Mesenchymal stem cell (in vitro differentiated cells and primary cell): ENCODE measurements at regions not wholly inside any gene's neighbourhood (a gene's known extent, or its start where the extent isn't known, plus 50 kb on each side); places are given as distances from the start of the nearest gene placed in this dataset.
A peak's percentile ranks its signal among the peaks of the same experiment; 100 is the strongest.

Experiments
- DNase-seq: peaks from one replicate; pipeline ENCODE4 v3.0.0-alpha.2; 2013
- H2AFZ ChIP-seq: one replicate; pipeline ENCODE4 v1.6.1; 2013; ENCODE audit warnings: low read depth, mild to moderate bottlenecking, control low read depth, inconsistent platforms, low read length, moderate library complexity
- H2AK5ac ChIP-seq: 2 replicates; pipeline ENCODE4 v1.6.1; 2013; ENCODE audit warnings: low read length, moderate library complexity, mild to moderate bottlenecking, inconsistent platforms; ENCODE audit not compliant: severe bottlenecking
- H2BK120ac ChIP-seq: one replicate; pipeline ENCODE4 v1.6.1; 2013; ENCODE audit warnings: low read depth, mild to moderate bottlenecking, inconsistent platforms, low read length, moderate library complexity
- H2BK12ac ChIP-seq, 2 experiments: one replicate each; pipeline ENCODE4 v1.6.1; 2013; ENCODE audit warnings: inconsistent platforms in 2 of 2, low read length in 2 of 2, mild to moderate bottlenecking in 2 of 2, moderate library complexity in 2 of 2, control low read depth in 1 of 2
- H2BK15ac ChIP-seq: one replicate; pipeline ENCODE4 v1.6.1; 2013; ENCODE audit warnings: mild to moderate bottlenecking, low read depth, inconsistent platforms; ENCODE audit not compliant: poor library complexity, severe bottlenecking
- H2BK5ac ChIP-seq: 2 replicates; pipeline ENCODE4 v1.6.1; 2013; ENCODE audit warnings: low read depth, mild to moderate bottlenecking, low read length, control low read depth, inconsistent platforms; ENCODE audit not compliant: poor library complexity, severe bottlenecking
- H3K14ac ChIP-seq, 2 experiments: one replicate each; pipeline ENCODE4 v1.6.1; 2013; ENCODE audit warnings: inconsistent platforms in 2 of 2, low read length in 2 of 2, control low read depth in 1 of 2, mild to moderate bottlenecking in 1 of 2, moderate library complexity in 1 of 2
- H3K18ac ChIP-seq, 2 experiments: one replicate each; pipeline ENCODE4 v1.6.1; 2013; ENCODE audit warnings: inconsistent platforms in 2 of 2, low read length in 2 of 2, control low read depth in 1 of 2, low read depth in 1 of 2, mild to moderate bottlenecking in 1 of 2
- H3K23ac ChIP-seq, 2 experiments: one replicate each; pipeline ENCODE4 v1.6.1; 2013; ENCODE audit warnings: inconsistent platforms in 2 of 2, low read length in 2 of 2, mild to moderate bottlenecking in 2 of 2, moderate library complexity in 2 of 2, control low read depth in 1 of 2
- H3K27ac ChIP-seq: 2 replicates; pipeline ENCODE4 v1.5.1; 2013; ENCODE audit warnings: mild to moderate bottlenecking, moderate library complexity, low read length, control low read depth, inconsistent platforms; ENCODE audit not compliant: poor library complexity, severe bottlenecking
- H3K27me3 ChIP-seq, 2 experiments: 2 replicates each; pipeline versions ENCODE4 v1.6.1 to v1.7.0; 2013; ENCODE audit warnings: low read length in 2 of 2, mild to moderate bottlenecking in 2 of 2, moderate library complexity in 2 of 2, control low read depth in 1 of 2, inconsistent platforms in 1 of 2; ENCODE audit not compliant: control insufficient read depth in 1 of 2, insufficient read depth in 1 of 2
- H3K36me3 ChIP-seq, 2 experiments: 2 replicates each; pipeline versions ENCODE4 v1.6.1 to v1.7.0; 2013; ENCODE audit warnings: low read length in 2 of 2, control low read depth in 1 of 2, inconsistent platforms in 1 of 2, low read depth in 1 of 2, mild to moderate bottlenecking in 1 of 2; ENCODE audit not compliant: insufficient read depth in 2 of 2, control insufficient read depth in 1 of 2
- H3K4ac ChIP-seq, 2 experiments: one replicate each; pipeline ENCODE4 v1.6.1; 2013; ENCODE audit warnings: inconsistent platforms in 2 of 2, low read length in 2 of 2, mild to moderate bottlenecking in 2 of 2, moderate library complexity in 2 of 2, control low read depth in 1 of 2, low read depth in 1 of 2
- H3K4me1 ChIP-seq: 2 replicates; pipeline ENCODE4 v1.6.1; 2013; ENCODE audit warnings: low read depth, low read length, control low read depth; ENCODE audit not compliant: control insufficient read depth, insufficient read depth
- H3K4me2 ChIP-seq: 2 replicates; pipeline ENCODE4 v1.6.1; 2013; ENCODE audit warnings: low read length, mild to moderate bottlenecking, inconsistent platforms; ENCODE audit not compliant: poor library complexity, severe bottlenecking
- H3K4me3 ChIP-seq, 2 experiments: 2 replicates each; pipeline versions ENCODE4 v1.5.1 to v1.7.0; 2013; ENCODE audit warnings: low read length in 2 of 2, mild to moderate bottlenecking in 2 of 2, control low read depth in 1 of 2, low read depth in 1 of 2; ENCODE audit not compliant: insufficient read depth in 1 of 2
- H3K79me1 ChIP-seq: replicated peaks from 2 replicates; pipeline ENCODE4 v1.6.1; 2013; ENCODE audit warnings: mild to moderate bottlenecking, control low read depth, low read length, inconsistent platforms; ENCODE audit not compliant: poor library complexity, severe bottlenecking
- H3K9ac ChIP-seq: 2 replicates; pipeline ENCODE4 v1.7.0; 2013; ENCODE audit warnings: mild to moderate bottlenecking, low read length, moderate library complexity
- H3K9me3 ChIP-seq: 2 replicates; pipeline ENCODE4 v1.7.0; 2013; ENCODE audit warnings: mild to moderate bottlenecking, low read length; ENCODE audit not compliant: control insufficient read depth
- H4K8ac ChIP-seq: one replicate; pipeline ENCODE4 v1.6.1; 2013; ENCODE audit warnings: inconsistent platforms, mild to moderate bottlenecking, low read length, moderate library complexity
- H4K91ac ChIP-seq: one replicate; pipeline ENCODE4 v1.6.1; 2013; ENCODE audit warnings: mild to moderate bottlenecking, low read length, inconsistent platforms
- WGBS: methylation state at CpG from one replicate; pipeline ENCODE4 v1.1.7; 2013; ENCODE audit warnings: mixed read lengths; 5-methylcytosine and 5-hydroxymethylcytosine counted together

DNA sequence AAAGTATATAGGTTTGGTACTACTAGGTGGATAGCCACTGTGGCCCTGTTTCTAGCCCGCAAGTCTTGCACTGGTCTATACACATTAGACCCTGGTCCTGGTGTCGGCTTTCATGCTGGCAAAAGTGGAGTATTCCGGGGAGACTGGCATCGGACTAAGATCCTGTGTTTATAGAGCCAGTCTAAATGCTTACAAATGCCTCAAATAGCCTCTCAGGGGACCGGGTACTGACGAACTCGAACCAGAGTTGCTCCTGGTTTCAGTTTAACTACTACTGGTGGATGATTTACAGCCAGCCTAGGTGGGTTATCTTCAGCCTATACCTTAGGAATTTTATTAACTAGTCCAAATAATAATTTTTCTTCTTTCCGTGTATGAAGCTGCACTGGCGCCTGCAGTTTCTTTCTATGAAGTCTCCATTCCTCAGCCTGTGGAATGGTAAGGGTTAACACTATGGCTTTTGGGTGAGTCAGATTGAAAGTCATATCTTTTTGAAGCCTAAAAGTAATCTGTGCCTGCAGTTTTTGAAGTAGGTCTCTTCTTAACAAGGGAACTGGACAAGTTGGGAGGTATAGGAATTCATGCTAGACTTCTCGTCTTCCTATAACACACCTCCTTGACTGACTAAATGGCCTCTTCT, 51.3 kb downstream of the OR10H4 start:
- peak overlapping the region; percentile 2 for H3K4me2 ChIP-seq
- no peaks in the 10 kb centered on the region for H3K79me1 ChIP-seq
- 73% methylated on average over 9 of the region's 10 CpGs for WGBS
- no peak overlapping the region for H3K27ac ChIP-seq
- no peak overlapping the region for H2AFZ ChIP-seq
- no peak overlapping the region for H2BK120ac ChIP-seq
- H3K4me1 ChIP-seq, result no peaks in the 10 kb centered on the region
- no peak overlapping the region for H2AK5ac ChIP-seq
- H2BK15ac ChIP-seq, result no peak overlapping the region
- H4K91ac ChIP-seq, result no peak overlapping the region
- no peaks in the 10 kb centered on the region for H3K27me3 ChIP-seq
- H3K4ac ChIP-seq, result no peak overlapping the region
- H3K36me3 ChIP-seq, result no peaks in the 10 kb centered on the region
- H3K14ac ChIP-seq, result no peak overlapping the region
- no peak overlapping the region for H3K18ac ChIP-seq
- H2BK12ac ChIP-seq, result no peak overlapping the region
- H3K9ac ChIP-seq, result no peak overlapping the region
- DNase-seq, result no peak
- H3K23ac ChIP-seq, result no peak overlapping the region
- H2BK5ac ChIP-seq, result no peak overlapping the region
- H3K4me3 ChIP-seq, result peak overlapping the region in 1 of 2 experiments; percentile 4
- H3K9me3 ChIP-seq, result no peaks in the 10 kb centered on the region
- H4K8ac ChIP-seq, result no peak overlapping the region

- no peak overlapping the region for H3K23ac ChIP-seq
- H2BK15ac ChIP-seq, result no peak overlapping the region
- H3K9ac ChIP-seq, result peak overlapping the region; percentile 70
- H3K4me2 ChIP-seq, result peak overlapping the region; percentile 24
- H3K18ac ChIP-seq, result no peak overlapping the region
- no peak overlapping the region for H4K91ac ChIP-seq
- no peak overlapping the region for H2BK12ac ChIP-seq
- H3K27ac ChIP-seq, result no peak overlapping the region
- H2AFZ ChIP-seq, result no peak overlapping the region
- H3K4me1 ChIP-seq, result no peaks in the 10 kb centered on the region
- no peaks in the 10 kb centered on the region for H3K79me1 ChIP-seq
- DNase-seq, result peak; percentile 67
- H3K4ac ChIP-seq, result no peak overlapping the region
- no peak overlapping the region for H2AK5ac ChIP-seq
- H3K9me3 ChIP-seq, result no peaks in the 10 kb centered on the region
- H3K14ac ChIP-seq, result no peak overlapping the region
- H2BK120ac ChIP-seq, result no peak overlapping the region
- 75% methylated on average over 12 of the region's 12 CpGs for WGBS
- peak overlapping the region in 1 of 2 experiments; percentile 71 for H3K4me3 ChIP-seq
- H2BK5ac ChIP-seq, result no peak overlapping the region
- H3K27me3 ChIP-seq, result no peaks in the 10 kb centered on the region
- H3K36me3 ChIP-seq, result no peaks in the 10 kb centered on the region
- no peak overlapping the region for H4K8ac ChIP-seq
Observed at GRCh38 chr19:16001481-16002312, 52.9 kb downstream of the OR10H4 start.

GRCh38 chr19:16002406-16003384, 53.9 kb downstream of the OR10H4 start:
- H3K4me1 ChIP-seq, result no peaks in the 10 kb centered on the region
- H3K36me3 ChIP-seq, result no peaks in the 10 kb centered on the region
- H2BK12ac ChIP-seq, result no peak overlapping the region
- H3K79me1 ChIP-seq, result no peaks in the 10 kb centered on the region
- no peak overlapping the region for H2AFZ ChIP-seq
- H3K9me3 ChIP-seq, result no peaks in the 10 kb centered on the region
- no peak overlapping the region for H3K4ac ChIP-seq
- 65% methylated on average over 10 of the region's 11 CpGs for WGBS
- no peak overlapping the region for H2BK5ac ChIP-seq
- DNase-seq, result no peak
- H3K4me3 ChIP-seq, result peak overlapping the region in 1 of 2 experiments; percentile 71
- no peak overlapping the region for H4K91ac ChIP-seq
- no peak overlapping the region for H4K8ac ChIP-seq
- H3K4me2 ChIP-seq, result no peak overlapping the region
- H3K27me3 ChIP-seq, result no peaks in the 10 kb centered on the region
- no peak overlapping the region for H3K27ac ChIP-seq
- H3K14ac ChIP-seq, result no peak overlapping the region
- no peak overlapping the region for H2AK5ac ChIP-seq
- no peak overlapping the region for H2BK120ac ChIP-seq
- H3K23ac ChIP-seq, result no peak overlapping the region
- H3K9ac ChIP-seq, result peak overlapping the region; percentile 70
- H2BK15ac ChIP-seq, result no peak overlapping the region
- H3K18ac ChIP-seq, result no peak overlapping the region
